Hepatocyte (in vitro differentiated cells): ENCODE measurements at regions not wholly inside any gene's neighbourhood (a gene's known extent, or its start where the extent isn't known, plus 50 kb on each side); places are given as distances from the start of the nearest gene placed in this dataset.

Experiments used
- DNase-seq: peaks from one replicate; pipeline ENCODE4 v3.0.0-alpha.2; 2016; ENCODE audit warnings: low spot score
- H2AFZ ChIP-seq: fragments of 200-600 bp; sonication (generic); 2 replicates; pipeline ENCODE4 v1.6.0; 2016; ENCODE audit warnings: antibody characterized with exemption, mild to moderate bottlenecking
- H3K27ac ChIP-seq: fragments of 200-600 bp; sonication (generic); 2 replicates; pipeline ENCODE4 v1.5.1; 2016; ENCODE audit warnings: mild to moderate bottlenecking
- H3K27me3 ChIP-seq: fragments of 200-600 bp; sonication (generic); 2 replicates; pipeline ENCODE4 v1.6.1; 2016
- H3K36me3 ChIP-seq: fragments of 200-600 bp; sonication (generic); replicated peaks from 2 replicates; pipeline ENCODE4 v1.5.1; 2016; ENCODE audit warnings: low read depth; ENCODE audit not compliant: insufficient read depth
- H3K4me1 ChIP-seq: fragments of 200-600 bp; sonication (generic); 2 replicates; pipeline ENCODE4 v1.5.1; 2016; ENCODE audit warnings: mild to moderate bottlenecking, moderate library complexity; ENCODE audit not compliant: insufficient read depth
- H3K4me2 ChIP-seq: fragments of 200-600 bp; sonication (generic); 2 replicates; pipeline ENCODE4 v1.6.0; 2016
- H3K4me3 ChIP-seq: fragments of 200-600 bp; sonication (generic); 2 replicates; pipeline ENCODE4 v1.5.1; 2016; ENCODE audit warnings: mild to moderate bottlenecking
- H3K79me2 ChIP-seq: fragments of 200-600 bp; sonication (generic); 2 replicates; pipeline ENCODE4 v1.6.0; 2017; ENCODE audit warnings: mild to moderate bottlenecking
- H3K9me2 ChIP-seq: fragments of 200-600 bp; sonication (generic); replicated peaks from 2 replicates; pipeline ENCODE4 v1.6.0; 2017; ENCODE audit warnings: mild to moderate bottlenecking; ENCODE audit not compliant: insufficient read depth
- H3K9me3 ChIP-seq: fragments of 200-600 bp; sonication (generic); 2 replicates; pipeline ENCODE4 v1.5.1; 2016; ENCODE audit warnings: low read depth, mild to moderate bottlenecking
- H4K20me1 ChIP-seq: fragments of 200-600 bp; sonication (generic); 2 replicates; pipeline ENCODE4 v1.6.0; 2016; ENCODE audit warnings: mild to moderate bottlenecking; ENCODE audit not compliant: insufficient read depth, poor library complexity, severe bottlenecking
- EZH2 ChIP-seq: fragments of 200-600 bp; sonication (generic); IDR thresholded peaks from 2 replicates; pipeline ENCODE4 v1.6.1; 2016; ENCODE audit warnings: antibody characterized with exemption, mild to moderate bottlenecking, borderline replicate concordance
- EZH2phosphoT487 ChIP-seq: fragments of 200-600 bp; sonication (generic); IDR thresholded peaks from one replicate; pipeline ENCODE4 v1.6.1; 2018; ENCODE audit warnings: antibody characterized with exemption, mild to moderate bottlenecking, low read depth, moderate library complexity; ENCODE audit not compliant: unreplicated experiment, severe bottlenecking
- WGBS: methylation state at CpG from one replicate; pipeline ENCODE4 v1.1.6; 2016; ENCODE audit warnings: low lambda C conversion rate; ENCODE audit errors: missing lambda C conversion rate; 5-methylcytosine and 5-hydroxymethylcytosine counted together
- TF ChIP-seq, protein P1 (sequence below): fragments of 200-600 bp; sonication (generic); IDR thresholded peaks from 2 replicates; pipeline ENCODE4 v1.5.1; 2016; ENCODE audit warnings: antibody characterized with exemption, mild to moderate bottlenecking; ENCODE audit not compliant: poor library complexity

DNA sequence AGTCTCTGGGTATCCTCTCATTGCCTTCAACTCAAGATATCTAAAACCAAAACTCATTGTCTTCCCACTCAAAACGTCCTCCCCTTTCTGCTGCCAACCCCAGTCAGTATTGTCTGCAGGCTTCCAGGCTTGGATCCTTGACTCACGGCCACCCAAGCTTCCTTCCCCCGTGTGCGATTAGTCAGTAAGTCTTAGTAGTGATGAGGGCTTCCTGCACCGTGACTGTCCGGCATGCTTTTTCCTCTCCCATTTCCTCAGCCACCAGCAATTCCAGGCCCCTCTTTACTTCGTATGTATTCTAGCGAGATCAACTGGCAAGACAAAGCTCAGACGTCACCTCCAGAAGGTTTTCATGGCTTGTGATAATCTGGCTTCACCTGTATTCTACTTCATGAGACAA lies 88.6 kb upstream of the DUSP22 start:
- WGBS, result 89% methylated on average over 9 of the region's 9 CpGs
- no peaks in the 10 kb centered on the region for H4K20me1 ChIP-seq
- no peaks in the 10 kb centered on the region for H3K79me2 ChIP-seq
- H3K27me3 ChIP-seq, result peaks cover 3% of the 10 kb centered on the region
- H3K9me3 ChIP-seq, result no peaks in the 10 kb centered on the region
- DNase-seq, result no peak
- H3K27ac ChIP-seq, result no peak overlapping the region
- H3K9me2 ChIP-seq, result no peaks in the 10 kb centered on the region
- no peaks in the 10 kb centered on the region for H3K4me1 ChIP-seq
- no peak overlapping the region for H3K4me2 ChIP-seq
- no peak for TF ChIP-seq EZH2phosphoT487
- TF ChIP-seq, protein P1, sequence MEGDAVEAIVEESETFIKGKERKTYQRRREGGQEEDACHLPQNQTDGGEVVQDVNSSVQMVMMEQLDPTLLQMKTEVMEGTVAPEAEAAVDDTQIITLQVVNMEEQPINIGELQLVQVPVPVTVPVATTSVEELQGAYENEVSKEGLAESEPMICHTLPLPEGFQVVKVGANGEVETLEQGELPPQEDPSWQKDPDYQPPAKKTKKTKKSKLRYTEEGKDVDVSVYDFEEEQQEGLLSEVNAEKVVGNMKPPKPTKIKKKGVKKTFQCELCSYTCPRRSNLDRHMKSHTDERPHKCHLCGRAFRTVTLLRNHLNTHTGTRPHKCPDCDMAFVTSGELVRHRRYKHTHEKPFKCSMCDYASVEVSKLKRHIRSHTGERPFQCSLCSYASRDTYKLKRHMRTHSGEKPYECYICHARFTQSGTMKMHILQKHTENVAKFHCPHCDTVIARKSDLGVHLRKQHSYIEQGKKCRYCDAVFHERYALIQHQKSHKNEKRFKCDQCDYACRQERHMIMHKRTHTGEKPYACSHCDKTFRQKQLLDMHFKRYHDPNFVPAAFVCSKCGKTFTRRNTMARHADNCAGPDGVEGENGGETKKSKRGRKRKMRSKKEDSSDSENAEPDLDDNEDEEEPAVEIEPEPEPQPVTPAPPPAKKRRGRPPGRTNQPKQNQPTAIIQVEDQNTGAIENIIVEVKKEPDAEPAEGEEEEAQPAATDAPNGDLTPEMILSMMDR, result no peak
- TF ChIP-seq EZH2, result no peak
- H3K4me3 ChIP-seq, result no peak overlapping the region
- no peak overlapping the region for H2AFZ ChIP-seq
- H3K36me3 ChIP-seq, result no peaks in the 10 kb centered on the region

DNA sequence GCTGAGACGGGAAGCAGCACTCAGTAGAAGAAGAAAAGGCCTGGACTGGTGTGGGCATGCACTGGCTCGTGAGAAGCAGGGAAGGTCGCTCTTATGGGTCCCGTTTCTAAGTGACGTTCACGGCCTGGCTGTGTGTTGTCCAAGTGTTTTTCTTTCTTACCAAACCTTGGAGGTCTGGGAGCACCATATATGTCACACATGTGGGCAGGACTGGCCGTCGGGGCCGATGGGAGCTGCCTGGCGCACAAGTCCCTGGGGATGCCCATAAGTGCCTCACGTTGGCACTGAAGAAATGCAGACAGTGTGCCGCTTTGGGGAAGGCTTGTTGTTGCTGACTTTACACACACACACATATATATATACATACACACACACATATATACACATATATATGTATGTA lies 86.0 kb upstream of the DUSP22 start:
- Histone ChIP-seq H3K9me2 (no peaks in the 10 kb centered on the region), H3K79me2 (no peaks in the 10 kb centered on the region), H3K36me3 (no peaks in the 10 kb centered on the region), H4K20me1 (no peaks in the 10 kb centered on the region), H3K4me3 (no peak overlapping the region), H3K4me2 (no peak overlapping the region), H3K27ac (no peak overlapping the region), H3K9me3 (no peaks in the 10 kb centered on the region), H3K4me1 (no peaks in the 10 kb centered on the region), H2AFZ (no peak overlapping the region), H3K27me3 (peaks cover 11% of the 10 kb centered on the region)
- no peak for DNase-seq
- TF ChIP-seq EZH2phosphoT487 (no peak), EZH2 (no peak)
- TF ChIP-seq, protein P1, result no peak
- 93% methylated on average over 12 of the region's 12 CpGs for WGBS

DNA sequence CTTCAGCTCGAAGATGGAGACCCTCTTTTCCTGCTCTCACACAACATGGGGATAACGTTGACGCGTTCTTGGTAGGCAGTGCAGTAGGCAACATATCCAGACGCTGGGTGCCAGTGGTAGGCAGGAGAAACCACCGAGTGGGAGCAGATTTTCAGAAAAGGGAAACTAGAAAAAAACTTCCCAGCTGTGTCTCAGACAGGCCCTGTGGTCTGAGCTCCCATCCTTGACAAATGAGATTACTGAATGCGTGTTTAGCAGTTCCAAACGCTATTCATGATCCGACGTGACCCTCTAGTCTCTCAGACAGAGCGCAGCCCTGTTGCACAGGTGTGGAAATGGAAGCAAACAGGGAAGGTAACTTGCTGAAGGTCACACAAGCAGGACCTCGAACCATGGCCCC lies 83.9 kb upstream of the DUSP22 start:
- H3K27ac ChIP-seq, result no peak overlapping the region
- no peaks in the 10 kb centered on the region for H4K20me1 ChIP-seq
- H3K4me1 ChIP-seq, result no peaks in the 10 kb centered on the region
- H3K79me2 ChIP-seq, result no peaks in the 10 kb centered on the region
- H3K4me3 ChIP-seq, result no peak overlapping the region
- no peaks in the 10 kb centered on the region for H3K9me2 ChIP-seq
- DNase-seq, result no peak
- no peak overlapping the region for H3K4me2 ChIP-seq
- H3K9me3 ChIP-seq, result no peaks in the 10 kb centered on the region
- H2AFZ ChIP-seq, result no peak overlapping the region
- WGBS, result 90% methylated on average over 12 of the region's 12 CpGs
- no peaks in the 10 kb centered on the region for H3K36me3 ChIP-seq
- TF ChIP-seq EZH2 (no peak), EZH2phosphoT487 (no peak)
- TF ChIP-seq, protein P1, result no peak
- H3K27me3 ChIP-seq, result peaks cover 17% of the 10 kb centered on the region

DNA sequence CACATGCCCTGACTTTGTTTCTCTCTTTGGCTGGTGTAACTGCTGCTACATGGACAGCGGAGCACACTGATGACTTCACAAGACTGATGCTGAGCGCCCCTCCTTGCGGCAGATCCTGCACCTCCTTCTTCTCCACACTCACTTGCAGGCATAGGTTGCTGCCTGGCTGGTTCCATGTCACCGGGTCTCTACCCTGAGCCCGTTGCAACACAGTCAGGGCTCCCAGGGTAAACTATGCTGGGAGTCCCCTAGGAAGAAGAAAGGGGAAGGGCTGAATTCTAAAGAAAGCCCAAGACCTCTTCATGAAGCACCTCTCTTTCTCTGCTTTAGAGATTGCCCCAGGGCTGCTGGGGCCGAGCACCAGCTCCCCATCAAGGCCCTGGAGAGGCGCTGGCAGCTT lies 83.3 kb upstream of the DUSP22 start:
- Histone ChIP-seq H2AFZ (no peak overlapping the region), H3K4me1 (no peaks in the 10 kb centered on the region), H3K9me3 (no peaks in the 10 kb centered on the region), H3K36me3 (no peaks in the 10 kb centered on the region), H3K79me2 (no peaks in the 10 kb centered on the region), H3K9me2 (no peaks in the 10 kb centered on the region), H3K27me3 (peaks cover 17% of the 10 kb centered on the region), H4K20me1 (no peaks in the 10 kb centered on the region), H3K27ac (no peak overlapping the region), H3K4me3 (no peak overlapping the region), H3K4me2 (no peak overlapping the region)
- no peak for TF ChIP-seq EZH2phosphoT487
- TF ChIP-seq EZH2, result no peak
- TF ChIP-seq, protein P1, result no peak
- DNase-seq, result no peak
- 88% methylated on average over 7 of the region's 7 CpGs for WGBS
